ENCODE measurements at regions not wholly inside any gene's neighbourhood (a gene's known extent, or its start where the extent isn't known, plus 50 kb on each side); places are given as distances from the start of the nearest gene placed in this dataset.

DNA sequence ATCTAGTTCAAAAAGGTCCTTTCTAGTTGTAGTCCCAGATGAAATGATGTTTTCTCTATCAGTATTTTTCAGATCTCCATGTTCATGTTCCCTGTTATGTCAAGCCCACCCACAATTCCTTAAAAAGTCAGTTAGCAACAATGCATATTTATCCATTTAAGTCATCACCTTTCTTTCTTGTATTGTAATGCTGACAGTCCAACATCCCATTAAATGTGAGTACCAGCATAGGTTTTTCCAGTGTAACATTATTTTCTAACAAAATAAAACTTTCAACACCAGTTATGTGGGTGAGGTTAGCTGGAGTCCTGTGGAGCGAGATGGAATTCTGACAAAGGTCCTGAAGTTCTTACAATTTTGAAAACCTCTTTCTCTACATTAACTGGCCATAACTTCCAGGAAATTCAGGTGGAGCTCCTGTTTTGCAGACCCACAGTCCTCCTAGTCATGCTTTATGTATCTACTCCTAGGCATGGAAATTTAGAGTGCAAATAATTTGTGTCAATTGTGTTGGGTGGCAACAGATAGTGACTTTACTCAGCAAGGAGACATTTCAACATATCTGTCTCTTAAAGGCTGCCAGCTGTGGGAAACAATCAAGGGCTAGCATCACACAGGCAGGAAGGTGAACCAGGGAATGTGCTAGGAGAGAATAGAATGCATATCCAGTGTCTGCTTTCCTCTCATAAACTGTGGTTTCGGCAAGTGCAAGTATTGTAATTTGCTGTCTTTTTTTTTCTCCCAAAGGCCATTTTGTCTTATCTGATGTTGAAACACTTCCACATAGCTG, 162.6 kb downstream of the MTERF1 start:
- TF ChIP-seq, protein P1, sequence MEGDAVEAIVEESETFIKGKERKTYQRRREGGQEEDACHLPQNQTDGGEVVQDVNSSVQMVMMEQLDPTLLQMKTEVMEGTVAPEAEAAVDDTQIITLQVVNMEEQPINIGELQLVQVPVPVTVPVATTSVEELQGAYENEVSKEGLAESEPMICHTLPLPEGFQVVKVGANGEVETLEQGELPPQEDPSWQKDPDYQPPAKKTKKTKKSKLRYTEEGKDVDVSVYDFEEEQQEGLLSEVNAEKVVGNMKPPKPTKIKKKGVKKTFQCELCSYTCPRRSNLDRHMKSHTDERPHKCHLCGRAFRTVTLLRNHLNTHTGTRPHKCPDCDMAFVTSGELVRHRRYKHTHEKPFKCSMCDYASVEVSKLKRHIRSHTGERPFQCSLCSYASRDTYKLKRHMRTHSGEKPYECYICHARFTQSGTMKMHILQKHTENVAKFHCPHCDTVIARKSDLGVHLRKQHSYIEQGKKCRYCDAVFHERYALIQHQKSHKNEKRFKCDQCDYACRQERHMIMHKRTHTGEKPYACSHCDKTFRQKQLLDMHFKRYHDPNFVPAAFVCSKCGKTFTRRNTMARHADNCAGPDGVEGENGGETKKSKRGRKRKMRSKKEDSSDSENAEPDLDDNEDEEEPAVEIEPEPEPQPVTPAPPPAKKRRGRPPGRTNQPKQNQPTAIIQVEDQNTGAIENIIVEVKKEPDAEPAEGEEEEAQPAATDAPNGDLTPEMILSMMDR (IDR thresholded peaks at IDR 0.05), result no peak
- TF ChIP-seq POLR2AphosphoS5 (IDR thresholded peaks at IDR 0.05), result no peak

Measured in gastroesophageal sphincter (tissue), 3 donors.